ENCODE measurements at regions not wholly inside any gene's neighbourhood (a gene's known extent, or its start where the extent isn't known, plus 50 kb on each side); places are given as distances from the start of the nearest gene placed in this dataset.

- H3K4me3 ChIP-seq (ENCODE audit: low read depth, low read length): no peak overlapping the region
- TF ChIP-seq, protein P1, sequence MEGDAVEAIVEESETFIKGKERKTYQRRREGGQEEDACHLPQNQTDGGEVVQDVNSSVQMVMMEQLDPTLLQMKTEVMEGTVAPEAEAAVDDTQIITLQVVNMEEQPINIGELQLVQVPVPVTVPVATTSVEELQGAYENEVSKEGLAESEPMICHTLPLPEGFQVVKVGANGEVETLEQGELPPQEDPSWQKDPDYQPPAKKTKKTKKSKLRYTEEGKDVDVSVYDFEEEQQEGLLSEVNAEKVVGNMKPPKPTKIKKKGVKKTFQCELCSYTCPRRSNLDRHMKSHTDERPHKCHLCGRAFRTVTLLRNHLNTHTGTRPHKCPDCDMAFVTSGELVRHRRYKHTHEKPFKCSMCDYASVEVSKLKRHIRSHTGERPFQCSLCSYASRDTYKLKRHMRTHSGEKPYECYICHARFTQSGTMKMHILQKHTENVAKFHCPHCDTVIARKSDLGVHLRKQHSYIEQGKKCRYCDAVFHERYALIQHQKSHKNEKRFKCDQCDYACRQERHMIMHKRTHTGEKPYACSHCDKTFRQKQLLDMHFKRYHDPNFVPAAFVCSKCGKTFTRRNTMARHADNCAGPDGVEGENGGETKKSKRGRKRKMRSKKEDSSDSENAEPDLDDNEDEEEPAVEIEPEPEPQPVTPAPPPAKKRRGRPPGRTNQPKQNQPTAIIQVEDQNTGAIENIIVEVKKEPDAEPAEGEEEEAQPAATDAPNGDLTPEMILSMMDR (IDR thresholded peaks at IDR 0.05; ENCODE audit: insufficient read depth, low read length): no peak
- DNase-seq (ENCODE audit: low read depth): no peak
These were observed 75.4 kb upstream of the LDLRAD3 start for GRCh38 chr11:35868491-35868890.

DNA sequence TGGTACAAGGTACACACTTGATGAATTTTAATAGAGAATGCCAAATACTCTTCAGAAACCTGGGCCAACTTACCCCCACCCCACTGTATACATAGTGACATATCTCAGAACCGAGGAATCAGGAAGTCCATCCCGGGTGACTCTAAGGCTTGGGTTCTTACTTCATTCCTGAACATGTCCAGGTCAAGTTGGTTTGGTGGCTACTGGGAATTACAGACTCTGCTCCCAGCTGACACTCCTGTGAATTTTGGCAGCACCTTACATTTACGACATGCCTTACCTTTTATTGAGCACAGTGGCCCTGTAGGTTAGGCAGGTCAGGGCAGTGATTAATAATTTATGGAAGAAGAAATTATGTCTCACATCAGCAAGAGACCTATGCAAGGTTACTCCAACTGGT, 70.1 kb upstream of the LDLRAD3 start:
- TF ChIP-seq, protein P1 (IDR thresholded peaks at IDR 0.05; ENCODE audit: insufficient read depth, low read length): no peak
- no peak for DNase-seq (ENCODE audit: low read depth)
- H3K4me3 ChIP-seq (ENCODE audit: low read depth, low read length): no peak overlapping the region

GRCh38 chr11:35874751-35875450, 69.0 kb upstream of the LDLRAD3 start:
- no peak for DNase-seq (ENCODE audit: low read depth)
- TF ChIP-seq, protein P1 (IDR thresholded peaks at IDR 0.05; ENCODE audit: insufficient read depth, low read length): no peak

GRCh38 chr11:35875466-35875865, 68.4 kb upstream of the LDLRAD3 start:
- TF ChIP-seq, protein P1 (IDR thresholded peaks at IDR 0.05; ENCODE audit: insufficient read depth, low read length): no peak
- H3K4me3 ChIP-seq (ENCODE audit: low read depth, low read length): no peak overlapping the region
- no peak for DNase-seq (ENCODE audit: low read depth)

More at GRCh38 chr11:35874751-35875450, 69.0 kb upstream of the LDLRAD3 start:
- no peak overlapping the region for H3K4me3 ChIP-seq (ENCODE audit: low read depth, low read length)

GRCh38 chr11:35876786-35877185, 67.1 kb upstream of the LDLRAD3 start:
- TF ChIP-seq, protein P1 (IDR thresholded peaks at IDR 0.05; ENCODE audit: insufficient read depth, low read length): no peak
- no peak overlapping the region for H3K4me3 ChIP-seq (ENCODE audit: low read depth, low read length)
- DNase-seq (ENCODE audit: low read depth): no peak

DNA sequence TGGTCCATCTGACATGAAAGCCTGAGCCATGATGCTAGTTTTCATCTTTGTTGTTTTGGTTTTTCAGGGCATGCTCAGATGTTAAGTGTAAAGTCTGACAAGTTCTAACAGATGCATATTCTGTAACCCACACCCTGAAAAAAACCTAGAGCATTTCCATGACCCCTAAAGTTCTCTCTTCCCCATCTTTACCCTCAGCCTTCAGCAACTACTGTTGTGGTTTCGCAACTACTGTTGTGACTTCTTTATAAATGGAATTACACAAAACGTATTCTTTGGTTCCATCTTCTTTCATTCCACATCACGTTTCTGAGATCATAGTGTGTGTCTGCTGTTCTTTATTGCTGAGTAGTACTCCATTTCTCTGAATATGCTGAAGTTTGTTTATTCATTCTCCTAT, 65.1 kb upstream of the LDLRAD3 start:
- no peak for DNase-seq (ENCODE audit: low read depth)
- TF ChIP-seq, protein P1 (IDR thresholded peaks at IDR 0.05; ENCODE audit: insufficient read depth, low read length): no peak
- no peak overlapping the region for H3K4me3 ChIP-seq (ENCODE audit: low read depth, low read length)

DNA sequence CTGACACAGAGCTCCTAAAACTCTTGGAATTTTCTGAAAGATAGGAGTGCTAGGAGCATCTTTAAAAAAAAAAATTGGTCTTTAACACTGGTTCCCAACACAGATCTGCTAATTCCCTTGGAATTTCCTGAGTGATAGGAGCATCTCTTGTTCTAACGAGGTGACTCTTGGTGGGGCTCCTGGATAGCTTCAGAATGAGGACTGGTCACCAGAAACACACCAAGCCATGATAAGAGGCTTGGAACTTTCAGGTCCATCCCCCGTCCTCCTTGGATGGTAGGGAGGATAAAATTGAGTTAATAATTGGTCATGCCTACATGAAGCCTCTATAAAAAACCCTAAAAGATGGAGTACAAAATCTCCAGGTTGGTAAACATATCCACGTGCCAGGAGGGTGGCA, 64.5 kb upstream of the LDLRAD3 start:
- DNase-seq (ENCODE audit: low read depth): no peak

More for the DNA sequence above, 64.5 kb upstream of the LDLRAD3 start:
- TF ChIP-seq, protein P1 (IDR thresholded peaks at IDR 0.05; ENCODE audit: insufficient read depth, low read length): no peak
- no peak overlapping the region for H3K4me3 ChIP-seq (ENCODE audit: low read depth, low read length)
